Stimulated activated CD8-positive, alpha-beta memory T cell treated with anti-CD3 and anti-CD28 coated beads, Interleukin-12 subunit alpha, Interleukin-12 subunit beta, amount 100 ng/mL, for 24 hours (primary cell): ENCODE measurements at regions not wholly inside any gene's neighbourhood (a gene's known extent, or its start where the extent isn't known, plus 50 kb on each side); places are given as distances from the start of the nearest gene placed in this dataset.
"Not testable (repeated sequence)": the region's sequence is repeated elsewhere in the genome, so short reads cannot be mapped to it uniquely, and the experiment has no call there.

Experiments used
- DNase-seq: peaks from one replicate; pipeline ENCODE4 v3.0.0-alpha.2; 2020; ENCODE audit errors: extremely low read depth

- DNase-seq = no peak
Measured at GRCh38 chr16:51261919-51262318, 110.8 kb upstream of the SALL1 start.

DNA sequence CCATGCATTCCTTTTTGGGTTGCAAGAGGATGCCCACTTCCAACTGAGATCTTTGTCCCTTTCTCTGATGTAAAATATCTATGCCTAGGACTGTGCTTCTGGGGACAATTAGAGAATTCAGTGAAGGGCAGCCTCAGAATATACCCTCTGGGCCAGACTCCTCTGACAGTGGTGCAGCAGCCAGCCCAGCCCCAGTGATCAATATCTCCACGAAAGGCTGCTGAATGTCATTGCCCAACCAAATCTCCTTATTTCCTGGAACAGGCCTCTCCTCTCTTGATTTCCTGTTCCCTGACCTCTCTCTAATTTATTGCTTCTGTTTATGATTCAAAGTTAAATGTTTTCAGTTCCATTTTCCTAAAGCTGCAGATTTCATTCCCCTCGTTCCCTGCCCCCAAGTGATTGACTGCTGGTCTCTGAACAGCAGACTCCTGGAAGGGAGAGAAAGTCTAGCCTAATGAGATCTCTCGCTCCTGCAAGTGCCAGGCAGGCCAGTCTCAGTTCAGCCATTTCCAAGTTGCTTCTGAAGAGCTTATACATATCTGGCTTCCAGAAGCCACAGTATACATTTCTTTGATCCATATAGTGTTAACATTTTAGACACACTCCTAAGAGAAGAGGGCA lies 104.4 kb upstream of the SALL1 start:
- DNase-seq = no peak

- DNase-seq = not testable (repeated sequence)
Measured at GRCh38 chr16:51254390-51254789, 103.3 kb upstream of the SALL1 start.

GRCh38 chr16:51248217-51248616 lies 97.1 kb upstream of the SALL1 start:
- DNase-seq = no peak

DNA sequence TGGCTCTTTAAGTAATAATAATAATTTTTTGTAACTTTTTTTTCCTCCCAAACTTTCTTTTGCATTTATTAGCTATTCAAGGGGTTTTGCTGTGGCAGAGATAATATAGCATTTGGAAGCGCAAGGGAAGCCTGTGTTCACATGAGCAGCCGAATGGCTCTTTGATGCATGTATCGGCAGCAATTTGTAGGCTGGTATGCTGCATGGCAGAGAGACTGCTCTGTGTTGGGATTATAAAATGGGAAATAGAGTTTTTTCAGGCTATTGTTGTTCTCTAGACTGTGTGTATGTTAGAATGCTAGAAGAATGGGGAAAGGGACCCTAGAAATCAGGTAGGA lies 94.6 kb upstream of the SALL1 start:
- no peak for DNase-seq

- no peak for DNase-seq
Measured at GRCh38 chr16:51244887-51245657, 94.0 kb upstream of the SALL1 start.

GRCh38 chr16:51243936-51244436 lies 92.9 kb upstream of the SALL1 start:
- DNase-seq = no peak

DNA sequence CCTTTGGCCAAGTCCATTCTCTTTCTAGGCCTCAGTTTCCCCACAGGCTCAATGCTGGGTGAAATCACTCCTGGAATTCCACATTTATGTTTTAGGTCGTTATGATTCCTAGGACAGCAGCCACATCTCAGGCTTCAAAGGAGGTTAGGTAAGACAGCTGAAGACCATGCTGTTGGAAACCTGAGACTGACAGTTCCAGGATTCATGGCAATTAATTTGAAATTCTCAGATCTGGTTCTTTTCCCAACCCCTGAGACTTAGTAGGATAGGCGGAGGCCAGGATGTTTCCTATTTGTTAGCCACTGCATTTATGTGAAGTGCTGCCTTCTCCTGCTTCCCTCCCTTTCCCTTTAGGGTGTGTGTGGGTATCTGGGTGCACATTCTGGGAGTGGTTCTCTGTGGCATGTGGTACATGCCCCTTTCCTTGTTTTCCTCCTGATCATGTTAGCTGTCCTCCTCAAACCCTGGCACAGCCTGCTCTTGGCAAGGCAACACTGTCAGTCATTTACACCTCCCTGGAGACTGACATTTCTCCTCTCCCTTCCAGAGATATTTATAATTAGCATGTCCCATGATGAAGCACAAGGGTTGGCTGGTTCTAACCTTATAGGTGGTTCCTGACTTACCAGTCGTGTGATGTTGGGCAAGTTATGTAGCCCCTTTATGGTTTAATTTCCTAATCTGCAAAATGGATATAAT lies 91.4 kb upstream of the SALL1 start:
- DNase-seq = no peak

DNA sequence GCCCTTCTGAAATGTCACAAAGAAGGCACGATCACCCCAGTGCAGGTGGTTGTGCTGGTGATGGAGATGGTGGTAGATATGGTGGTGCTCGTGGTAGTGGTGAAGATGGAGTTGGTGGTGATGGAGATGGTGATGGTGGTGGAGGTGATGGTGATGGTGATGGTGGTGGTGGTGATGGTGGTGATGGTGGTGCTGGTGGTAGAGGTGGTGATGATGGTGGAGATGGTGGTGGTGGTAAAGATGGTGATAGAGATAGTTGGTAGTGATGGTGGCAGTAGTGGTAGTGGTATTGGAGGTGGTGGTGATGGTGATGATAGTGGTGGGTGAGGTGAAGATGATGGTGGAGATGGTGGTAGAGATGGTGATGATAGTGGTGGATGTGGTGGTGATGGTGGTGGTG lies 88.1 kb upstream of the SALL1 start:
- DNase-seq = no peak

GRCh38 chr16:51237861-51238378 lies 86.8 kb upstream of the SALL1 start:
- DNase-seq = no peak

DNA sequence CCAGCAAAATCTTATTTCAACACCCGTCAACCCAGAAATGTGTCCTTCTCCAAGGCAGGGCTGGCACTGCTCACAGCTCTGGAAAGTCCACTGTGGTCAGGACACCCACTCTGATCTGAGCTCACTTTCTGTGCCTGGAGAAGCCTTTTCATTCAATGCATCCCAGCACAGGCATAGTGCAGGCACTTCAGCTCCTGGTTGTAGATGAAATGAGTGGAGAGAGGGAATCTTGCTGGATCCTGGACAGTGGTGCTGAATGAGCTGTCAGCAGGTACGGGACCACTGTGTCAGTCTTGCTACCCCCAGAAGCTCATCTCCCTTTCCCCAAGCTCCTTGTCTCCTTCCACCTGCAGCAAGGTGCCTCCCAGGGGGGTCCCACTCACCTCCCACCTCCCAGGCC lies 86.1 kb upstream of the SALL1 start:
- no peak for DNase-seq

DNA sequence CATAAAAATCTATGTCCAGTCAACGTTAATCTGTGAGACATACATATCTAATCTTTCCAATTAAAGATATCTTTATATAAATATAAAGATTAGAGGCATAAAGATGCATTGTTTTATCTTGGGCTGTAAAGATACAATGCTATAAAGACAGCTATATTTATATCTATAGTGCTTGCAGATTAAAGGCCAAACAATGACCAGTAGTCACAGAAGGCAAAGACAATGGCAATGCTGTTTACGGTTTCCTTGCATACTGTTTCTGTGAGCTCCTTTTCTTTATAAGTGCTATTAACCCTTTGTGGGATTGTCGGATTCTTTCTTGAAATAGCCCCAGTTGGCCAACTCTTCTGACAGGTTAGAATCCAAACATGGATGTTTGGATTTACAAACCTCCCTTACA lies 85.5 kb upstream of the SALL1 start:
- no peak for DNase-seq

GRCh38 chr16:51231702-51232101 lies 80.6 kb upstream of the SALL1 start:
- DNase-seq = no peak

GRCh38 chr16:51230035-51230434 lies 79.0 kb upstream of the SALL1 start:
- DNase-seq = not testable (repeated sequence)

DNA sequence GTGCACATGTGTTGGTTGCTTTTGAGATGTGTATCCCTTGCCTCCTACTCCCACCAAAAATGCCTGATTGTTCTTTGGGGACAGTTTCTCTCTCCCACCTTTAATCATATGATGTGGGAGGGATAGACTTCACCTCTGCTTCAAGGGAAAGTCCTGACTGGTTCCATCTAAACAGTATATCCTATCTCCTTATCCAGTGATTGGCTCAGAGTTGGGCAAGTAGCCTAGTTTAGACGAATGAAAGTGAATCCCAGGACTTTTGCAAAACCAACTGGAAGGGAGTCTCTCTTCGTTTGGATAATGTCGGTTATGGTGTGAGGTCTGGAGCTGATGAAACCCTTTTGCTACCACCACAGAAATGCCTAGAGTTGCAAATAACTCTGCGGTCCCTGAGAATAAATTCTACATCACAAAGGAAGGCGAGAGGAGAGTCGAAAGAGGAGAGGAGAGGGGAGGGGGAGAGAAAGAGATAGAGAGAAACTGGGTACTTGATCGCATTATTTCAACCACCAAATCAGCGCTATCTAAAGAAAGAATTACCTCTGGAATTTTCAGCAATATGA lies 77.1 kb upstream of the SALL1 start:
- no peak for DNase-seq

GRCh38 chr16:51225878-51226277 lies 74.8 kb upstream of the SALL1 start:
- no peak for DNase-seq

- no peak for DNase-seq
Measured at GRCh38 chr16:51224317-51224716, 73.2 kb upstream of the SALL1 start.

- DNase-seq = no peak
Measured at GRCh38 chr16:51222016-51222415, 70.9 kb upstream of the SALL1 start.

- DNase-seq = no peak
Measured at GRCh38 chr16:51211148-51211547, 60.1 kb upstream of the SALL1 start.

- DNase-seq = no peak
Measured at GRCh38 chr16:51210087-51210486, 59.0 kb upstream of the SALL1 start.

- DNase-seq = no peak
Measured at GRCh38 chr16:51201604-51202003, 50.5 kb upstream of the SALL1 start.
